PC-9 (cell line): ENCODE measurements at regions not wholly inside any gene's neighbourhood (a gene's known extent, or its start where the extent isn't known, plus 50 kb on each side); places are given as distances from the start of the nearest gene placed in this dataset.

Source experiments
- BruUV-seq: library from RNA; stranded (reverse); fragments of 400-500 nt; replicated peaks from 2 replicates; lab custom pipeline; 2021; lab: Mats Ljungman, UMichigan
- CTCF ChIA-PET: fragments of 300-600 bp; sonication (Branson Sonifier 250); formaldehyde crosslinking; loops from one replicate; lab custom pipeline; 2022; ENCODE audit warnings: antibody characterized with exemption; lab: Charles Lee
- POLR2A ChIA-PET: fragments of 300-600 bp; sonication (Branson Sonifier 250); formaldehyde crosslinking; loops from one replicate; lab custom pipeline; 2022; ENCODE audit warnings: antibody characterized with exemption; ENCODE audit not compliant: unreplicated experiment; lab: Charles Lee
- DNase-seq, 2 experiments: peaks; one replicate each; pipeline versions ENCODE4 v3.0.0 to v3.0.0-alpha.2; 2015 to 2022; ENCODE audit warnings: mixed read lengths in 1 of 2
- H2AFZ ChIP-seq: fragments of 200-600 bp; sonication (generic); 2 replicates; pipeline ENCODE4 v1.8.1; 2017; ENCODE audit warnings: antibody characterized with exemption
- H3F3A ChIP-seq: fragments of 200-600 bp; sonication (generic); 2 replicates; pipeline ENCODE4 v1.8.1; 2017; ENCODE audit warnings: antibody characterized with exemption, mild to moderate bottlenecking, low read depth; ENCODE audit not compliant: insufficient read depth
- H3K27ac ChIP-seq: fragments of 200-600 bp; sonication (generic); 2 replicates; pipeline ENCODE4 v1.6.1; 2016; ENCODE audit warnings: mixed run types
- H3K27me3 ChIP-seq: fragments of 200-600 bp; sonication (generic); 2 replicates; pipeline ENCODE4 v1.6.1; 2016; ENCODE audit warnings: low read depth, mixed run types; ENCODE audit not compliant: insufficient read depth
- H3K36me3 ChIP-seq: fragments of 200-600 bp; sonication (generic); 2 replicates; pipeline ENCODE4 v1.6.1; 2016; ENCODE audit warnings: low read depth, mixed run types
- H3K4me1 ChIP-seq: fragments of 200-600 bp; sonication (generic); replicated peaks from 2 replicates; pipeline ENCODE4 v1.6.1; 2016; ENCODE audit warnings: mixed run types; ENCODE audit not compliant: insufficient read depth
- H3K4me2 ChIP-seq: fragments of 200-600 bp; sonication (generic); 2 replicates; pipeline ENCODE4 v1.6.1; 2017; ENCODE audit warnings: mixed run types
- H3K4me3 ChIP-seq: fragments of 200-600 bp; sonication (generic); 2 replicates; pipeline ENCODE4 v1.6.1; 2016; ENCODE audit warnings: mixed run types
- H3K79me2 ChIP-seq: fragments of 200-600 bp; sonication (generic); 2 replicates; pipeline ENCODE4 v1.6.1; 2017; ENCODE audit warnings: low read depth, mixed run types
- H3K9me2 ChIP-seq: fragments of 200-600 bp; sonication (generic); 2 replicates; pipeline ENCODE4 v1.8.1; 2017; ENCODE audit warnings: mild to moderate bottlenecking; ENCODE audit not compliant: insufficient read depth
- H3K9me3 ChIP-seq: fragments of 200-600 bp; sonication (generic); 2 replicates; pipeline ENCODE4 v1.8.1; 2016; ENCODE audit warnings: low read depth; ENCODE audit not compliant: insufficient read depth
- H4K20me1 ChIP-seq: fragments of 200-600 bp; sonication (generic); 2 replicates; pipeline ENCODE4 v1.8.1; 2017; ENCODE audit not compliant: insufficient read depth
- EZH2 ChIP-seq: fragments of 200-600 bp; sonication (generic); IDR thresholded peaks from 2 replicates; pipeline ENCODE4 v1.8.0; 2017; ENCODE audit warnings: antibody characterized with exemption, low read depth
- intact Hi-C: fragments of 100-400 bp; cut with micrococcal nuclease; formaldehyde crosslinking; loops from one replicate; pipeline ENCODE4 v1.10.0; 2022; ENCODE audit not compliant: unreplicated experiment
- TF ChIP-seq, protein P1 (sequence below): fragments of 200-600 bp; sonication (generic); conservative IDR thresholded peaks from 2 replicates; pipeline ENCODE4 v1.6.1; 2017; ENCODE audit warnings: mixed run types, antibody characterized with exemption, mild to moderate bottlenecking, moderate library complexity

DNA sequence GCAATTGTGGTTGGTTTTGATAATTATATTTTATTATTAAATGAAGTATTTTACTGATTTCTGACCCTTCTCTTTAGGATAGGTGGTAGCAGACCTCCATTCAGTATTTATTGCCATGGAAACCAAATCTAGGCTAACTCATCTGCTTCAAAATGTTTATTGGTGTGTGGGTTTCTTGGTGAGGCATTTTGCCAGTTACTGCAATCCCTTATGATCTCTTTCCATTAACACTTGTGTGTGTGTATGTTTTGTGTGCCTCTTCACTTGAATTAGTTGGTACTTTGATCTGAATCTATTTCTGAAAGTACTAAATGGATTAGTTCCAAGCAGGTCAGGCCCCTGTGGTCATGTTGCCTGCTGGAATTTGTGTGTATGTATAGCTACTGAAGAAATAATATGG lies 184.4 kb upstream of the C11orf87 start:
- H3K4me3 ChIP-seq: no peak overlapping the region
- CTCF ChIA-PET: no interaction called here
- intact Hi-C loops: no loop called here
- H3K79me2 ChIP-seq: no peaks in the 10 kb centered on the region
- TF ChIP-seq EZH2: no peak
- TF ChIP-seq, protein P1, sequence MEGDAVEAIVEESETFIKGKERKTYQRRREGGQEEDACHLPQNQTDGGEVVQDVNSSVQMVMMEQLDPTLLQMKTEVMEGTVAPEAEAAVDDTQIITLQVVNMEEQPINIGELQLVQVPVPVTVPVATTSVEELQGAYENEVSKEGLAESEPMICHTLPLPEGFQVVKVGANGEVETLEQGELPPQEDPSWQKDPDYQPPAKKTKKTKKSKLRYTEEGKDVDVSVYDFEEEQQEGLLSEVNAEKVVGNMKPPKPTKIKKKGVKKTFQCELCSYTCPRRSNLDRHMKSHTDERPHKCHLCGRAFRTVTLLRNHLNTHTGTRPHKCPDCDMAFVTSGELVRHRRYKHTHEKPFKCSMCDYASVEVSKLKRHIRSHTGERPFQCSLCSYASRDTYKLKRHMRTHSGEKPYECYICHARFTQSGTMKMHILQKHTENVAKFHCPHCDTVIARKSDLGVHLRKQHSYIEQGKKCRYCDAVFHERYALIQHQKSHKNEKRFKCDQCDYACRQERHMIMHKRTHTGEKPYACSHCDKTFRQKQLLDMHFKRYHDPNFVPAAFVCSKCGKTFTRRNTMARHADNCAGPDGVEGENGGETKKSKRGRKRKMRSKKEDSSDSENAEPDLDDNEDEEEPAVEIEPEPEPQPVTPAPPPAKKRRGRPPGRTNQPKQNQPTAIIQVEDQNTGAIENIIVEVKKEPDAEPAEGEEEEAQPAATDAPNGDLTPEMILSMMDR: no peak
- no peaks in the 10 kb centered on the region for H4K20me1 ChIP-seq
- no peaks in the 10 kb centered on the region for H3K9me2 ChIP-seq
- DNase-seq: no peak
- H2AFZ ChIP-seq: no peak overlapping the region
- no TSS peak for BruUV-seq
- peaks cover 4% of the 10 kb centered on the region; the same call in 1 of the 2 replicates for H3K9me3 ChIP-seq
- POLR2A ChIA-PET: no interaction called here
- no peak overlapping the region for H3K4me2 ChIP-seq
- no peaks in the 10 kb centered on the region for H3F3A ChIP-seq
- H3K36me3 ChIP-seq: no peaks in the 10 kb centered on the region
- H3K4me1 ChIP-seq: no peaks in the 10 kb centered on the region
- no peaks in the 10 kb centered on the region for H3K27me3 ChIP-seq
- no peak overlapping the region for H3K27ac ChIP-seq

DNA sequence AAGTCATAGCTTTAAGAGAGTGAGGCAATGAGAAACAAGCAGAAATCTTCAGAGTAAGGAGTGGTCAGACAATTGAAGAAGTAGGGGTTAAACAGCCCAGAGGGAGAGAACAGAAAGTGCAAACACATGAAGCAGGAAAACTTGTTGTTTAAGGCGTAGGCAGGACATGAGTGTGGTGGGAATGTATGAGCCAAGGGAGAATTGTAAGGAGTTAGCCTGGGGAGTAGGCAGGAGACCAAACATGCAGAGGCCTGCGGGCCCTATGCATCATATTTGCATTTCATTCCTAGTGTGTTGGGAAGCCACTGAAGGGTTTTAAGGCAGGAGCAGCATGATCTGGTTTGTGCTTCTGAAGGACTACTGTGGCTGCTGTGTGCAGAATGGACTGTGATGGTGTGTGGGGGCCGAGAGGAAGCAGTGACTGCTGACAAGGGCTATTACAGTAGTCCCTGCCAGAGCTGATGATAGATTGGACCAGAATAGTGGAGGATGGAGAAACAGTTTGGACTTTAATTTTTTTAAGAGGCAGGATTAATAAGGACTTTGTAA lies 179.9 kb upstream of the C11orf87 start:
- ChIA-PET POLR2A (no interaction called here), CTCF (no interaction called here)
- H3K27ac ChIP-seq: no peak overlapping the region
- H3K36me3 ChIP-seq: no peaks in the 10 kb centered on the region
- H3K4me2 ChIP-seq: no peak overlapping the region
- intact Hi-C loops: no loop called here
- no peaks in the 10 kb centered on the region for H4K20me1 ChIP-seq
- BruUV-seq: no TSS peak
- DNase-seq: no peak
- no peaks in the 10 kb centered on the region for H3K9me3 ChIP-seq
- no peaks in the 10 kb centered on the region for H3K79me2 ChIP-seq
- no peak overlapping the region for H3K4me3 ChIP-seq
- no peaks in the 10 kb centered on the region for H3K27me3 ChIP-seq
- H2AFZ ChIP-seq: peak overlapping the region; percentile 15; the same call in 1 of the 2 replicates
- TF ChIP-seq, protein P1: no peak
- no peak for TF ChIP-seq EZH2
- no peaks in the 10 kb centered on the region for H3K4me1 ChIP-seq
- no peaks in the 10 kb centered on the region for H3F3A ChIP-seq
- no peaks in the 10 kb centered on the region for H3K9me2 ChIP-seq

DNA sequence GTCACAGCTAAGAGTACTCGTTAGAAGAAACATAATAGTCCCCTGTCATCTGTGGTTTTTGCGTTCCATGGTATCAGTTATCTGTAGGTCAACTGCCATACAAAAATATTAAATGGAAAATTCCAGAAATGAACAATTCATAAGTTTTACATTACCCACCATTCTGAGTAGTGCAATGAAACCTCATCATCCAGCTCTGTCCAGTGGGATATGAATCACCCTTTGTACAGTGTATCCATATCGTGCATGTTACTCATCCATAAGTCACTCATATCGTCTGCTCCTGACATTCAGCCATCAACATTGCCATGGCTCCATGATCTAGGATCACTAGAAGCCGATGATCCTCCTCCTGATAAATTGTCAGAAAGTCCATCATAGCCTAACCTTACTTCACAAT lies 174.9 kb upstream of the C11orf87 start:
- ChIA-PET POLR2A (no interaction called here), CTCF (no interaction called here)
- Histone ChIP-seq H3F3A (no peaks in the 10 kb centered on the region), H3K9me3 (no peaks in the 10 kb centered on the region), H3K4me2 (no peak overlapping the region), H3K9me2 (0 out of 2 replicates have a peak, but pooled peaks cover 4% of the 10 kb centered on the region), H3K27me3 (no peaks in the 10 kb centered on the region), H3K79me2 (no peaks in the 10 kb centered on the region), H2AFZ (peak overlapping the region; percentile 12; the same call in 1 of the 2 replicates), H3K36me3 (no peaks in the 10 kb centered on the region), H3K27ac (no peak overlapping the region), H3K4me1 (no peaks in the 10 kb centered on the region), H3K4me3 (no peak overlapping the region), H4K20me1 (no peaks in the 10 kb centered on the region)
- no peak for DNase-seq
- BruUV-seq: no TSS peak
- intact Hi-C loops: no loop called here
- no peak for TF ChIP-seq EZH2
- TF ChIP-seq, protein P1: no peak
